ENCODE measurements at regions not wholly inside any gene's neighbourhood (a gene's known extent, or its start where the extent isn't known, plus 50 kb on each side); places are given as distances from the start of the nearest gene placed in this dataset.

DNA sequence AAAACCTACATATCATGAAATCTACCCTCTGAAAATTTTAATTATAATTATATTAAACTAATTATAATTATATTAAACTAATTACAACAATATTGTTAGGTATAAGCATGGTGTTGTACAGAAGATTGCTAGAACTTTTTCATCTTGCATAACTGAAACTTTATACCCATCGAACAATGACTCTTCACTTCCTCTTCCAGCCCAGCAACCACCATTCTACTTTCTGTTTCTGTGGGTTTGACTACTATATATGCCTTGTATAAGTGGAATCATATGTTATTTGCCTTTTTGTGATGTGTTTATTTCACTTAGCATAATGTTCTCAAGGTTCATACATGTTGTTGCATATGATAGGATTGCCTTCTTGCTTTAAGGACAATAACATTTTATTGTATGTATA is 274.2 kb upstream of the CCNH start:
- H3F3A ChIP-seq (replicated peaks; ENCODE audit: low read depth): no peaks in the 10 kb centered on the region
- ATAC-seq: no peak
- H2AFZ ChIP-seq: no peak overlapping the region
- Mint-ChIP-seq H3K4me3 (no peak overlapping the region), H3K4me1 (peaks cover 3% of the 10 kb centered on the region; the same call in 1 of the 3 replicates), H3K9me3 (peaks cover 7% of the 10 kb centered on the region; the same call in 2 of the 3 replicates), H3K27ac (no peak overlapping the region), H3K27me3 (ENCODE audit: insufficient read depth, low read depth, poor library complexity) (no peaks in the 10 kb centered on the region), H3K36me3 (ENCODE audit: low read depth) (no peaks in the 10 kb centered on the region)
- no peak overlapping the region for H3K4me2 ChIP-seq
- H3K79me2 ChIP-seq (replicated peaks; ENCODE audit: insufficient read depth): no peaks in the 10 kb centered on the region
- DNase-seq (ENCODE audit: low spot score): no peak
- no peak overlapping the region for H3K4me3 ChIP-seq
- H4K20me1 ChIP-seq (replicated peaks; ENCODE audit: insufficient read depth): no peaks in the 10 kb centered on the region
- no peaks in the 10 kb centered on the region for H3K36me3 ChIP-seq (ENCODE audit: insufficient read depth)
- H3K27ac ChIP-seq (ENCODE audit: low read depth): no peak overlapping the region
- peaks cover 2% of the 10 kb centered on the region; the same call in 1 of the 2 replicates for H3K9me2 ChIP-seq (ENCODE audit: insufficient read depth)
- H3K4me1 ChIP-seq (ENCODE audit: insufficient read depth): peaks cover 4% of the 10 kb centered on the region; the same call in 1 of the 2 replicates
- TF ChIP-seq NANOG (IDR thresholded peaks at IDR 0.05; ENCODE audit: borderline replicate concordance) (no peak), EZH2 (IDR thresholded peaks at IDR 0.05; ENCODE audit: low read depth, unreplicated experiment) (no peak), EZH2phosphoT487 (IDR thresholded peaks at IDR 0.05; ENCODE audit: unreplicated experiment) (no peak), POLR2AphosphoS5 (IDR thresholded peaks at IDR 0.05; ENCODE audit: low read depth) (no peak), JUNB (IDR thresholded peaks at IDR 0.05; ENCODE audit: unreplicated experiment) (no peak), STAT1 (IDR thresholded peaks at IDR 0.05; ENCODE audit: unreplicated experiment) (no peak)
- TF ChIP-seq, protein P1, sequence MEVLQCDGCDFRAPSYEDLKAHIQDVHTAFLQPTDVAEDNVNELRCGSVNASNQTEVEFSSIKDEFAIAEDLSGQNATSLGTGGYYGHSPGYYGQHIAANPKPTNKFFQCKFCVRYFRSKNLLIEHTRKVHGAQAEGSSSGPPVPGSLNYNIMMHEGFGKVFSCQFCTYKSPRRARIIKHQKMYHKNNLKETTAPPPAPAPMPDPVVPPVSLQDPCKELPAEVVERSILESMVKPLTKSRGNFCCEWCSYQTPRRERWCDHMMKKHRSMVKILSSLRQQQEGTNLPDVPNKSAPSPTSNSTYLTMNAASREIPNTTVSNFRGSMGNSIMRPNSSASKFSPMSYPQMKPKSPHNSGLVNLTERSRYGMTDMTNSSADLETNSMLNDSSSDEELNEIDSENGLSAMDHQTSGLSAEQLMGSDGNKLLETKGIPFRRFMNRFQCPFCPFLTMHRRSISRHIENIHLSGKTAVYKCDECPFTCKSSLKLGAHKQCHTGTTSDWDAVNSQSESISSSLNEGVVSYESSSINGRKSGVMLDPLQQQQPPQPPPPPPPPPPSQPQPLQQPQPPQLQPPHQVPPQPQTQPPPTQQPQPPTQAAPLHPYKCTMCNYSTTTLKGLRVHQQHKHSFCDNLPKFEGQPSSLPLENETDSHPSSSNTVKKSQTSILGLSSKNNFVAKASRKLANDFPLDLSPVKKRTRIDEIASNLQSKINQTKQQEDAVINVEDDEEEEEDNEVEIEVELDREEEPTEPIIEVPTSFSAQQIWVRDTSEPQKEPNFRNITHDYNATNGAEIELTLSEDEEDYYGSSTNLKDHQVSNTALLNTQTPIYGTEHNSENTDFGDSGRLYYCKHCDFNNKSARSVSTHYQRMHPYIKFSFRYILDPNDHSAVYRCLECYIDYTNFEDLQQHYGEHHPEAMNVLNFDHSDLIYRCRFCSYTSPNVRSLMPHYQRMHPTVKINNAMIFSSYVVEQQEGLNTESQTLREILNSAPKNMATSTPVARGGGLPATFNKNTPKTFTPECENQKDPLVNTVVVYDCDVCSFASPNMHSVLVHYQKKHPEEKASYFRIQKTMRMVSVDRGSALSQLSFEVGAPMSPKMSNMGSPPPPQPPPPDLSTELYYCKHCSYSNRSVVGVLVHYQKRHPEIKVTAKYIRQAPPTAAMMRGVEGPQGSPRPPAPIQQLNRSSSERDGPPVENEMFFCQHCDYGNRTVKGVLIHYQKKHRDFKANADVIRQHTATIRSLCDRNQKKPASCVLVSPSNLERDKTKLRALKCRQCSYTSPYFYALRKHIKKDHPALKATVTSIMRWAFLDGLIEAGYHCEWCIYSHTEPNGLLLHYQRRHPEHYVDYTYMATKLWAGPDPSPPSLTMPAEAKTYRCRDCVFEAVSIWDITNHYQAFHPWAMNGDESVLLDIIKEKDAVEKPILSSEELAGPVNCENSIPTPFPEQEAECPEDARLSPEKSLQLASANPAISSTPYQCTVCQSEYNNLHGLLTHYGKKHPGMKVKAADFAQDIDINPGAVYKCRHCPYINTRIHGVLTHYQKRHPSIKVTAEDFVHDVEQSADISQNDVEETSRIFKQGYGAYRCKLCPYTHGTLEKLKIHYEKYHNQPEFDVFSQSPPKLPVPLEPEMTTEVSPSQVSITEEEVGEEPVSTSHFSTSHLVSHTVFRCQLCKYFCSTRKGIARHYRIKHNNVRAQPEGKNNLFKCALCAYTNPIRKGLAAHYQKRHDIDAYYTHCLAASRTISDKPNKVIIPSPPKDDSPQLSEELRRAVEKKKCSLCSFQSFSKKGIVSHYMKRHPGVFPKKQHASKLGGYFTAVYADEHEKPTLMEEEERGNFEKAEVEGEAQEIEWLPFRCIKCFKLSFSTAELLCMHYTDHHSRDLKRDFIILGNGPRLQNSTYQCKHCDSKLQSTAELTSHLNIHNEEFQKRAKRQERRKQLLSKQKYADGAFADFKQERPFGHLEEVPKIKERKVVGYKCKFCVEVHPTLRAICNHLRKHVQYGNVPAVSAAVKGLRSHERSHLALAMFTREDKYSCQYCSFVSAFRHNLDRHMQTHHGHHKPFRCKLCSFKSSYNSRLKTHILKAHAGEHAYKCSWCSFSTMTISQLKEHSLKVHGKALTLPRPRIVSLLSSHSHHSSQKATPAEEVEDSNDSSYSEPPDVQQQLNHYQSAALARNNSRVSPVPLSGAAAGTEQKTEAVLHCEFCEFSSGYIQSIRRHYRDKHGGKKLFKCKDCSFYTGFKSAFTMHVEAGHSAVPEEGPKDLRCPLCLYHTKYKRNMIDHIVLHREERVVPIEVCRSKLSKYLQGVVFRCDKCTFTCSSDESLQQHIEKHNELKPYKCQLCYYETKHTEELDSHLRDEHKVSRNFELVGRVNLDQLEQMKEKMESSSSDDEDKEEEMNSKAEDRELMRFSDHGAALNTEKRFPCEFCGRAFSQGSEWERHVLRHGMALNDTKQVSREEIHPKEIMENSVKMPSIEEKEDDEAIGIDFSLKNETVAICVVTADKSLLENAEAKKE (CRISPR knock-in tag; IDR thresholded peaks at IDR 0.05): no peak
- TF ChIP-seq, protein P2, sequence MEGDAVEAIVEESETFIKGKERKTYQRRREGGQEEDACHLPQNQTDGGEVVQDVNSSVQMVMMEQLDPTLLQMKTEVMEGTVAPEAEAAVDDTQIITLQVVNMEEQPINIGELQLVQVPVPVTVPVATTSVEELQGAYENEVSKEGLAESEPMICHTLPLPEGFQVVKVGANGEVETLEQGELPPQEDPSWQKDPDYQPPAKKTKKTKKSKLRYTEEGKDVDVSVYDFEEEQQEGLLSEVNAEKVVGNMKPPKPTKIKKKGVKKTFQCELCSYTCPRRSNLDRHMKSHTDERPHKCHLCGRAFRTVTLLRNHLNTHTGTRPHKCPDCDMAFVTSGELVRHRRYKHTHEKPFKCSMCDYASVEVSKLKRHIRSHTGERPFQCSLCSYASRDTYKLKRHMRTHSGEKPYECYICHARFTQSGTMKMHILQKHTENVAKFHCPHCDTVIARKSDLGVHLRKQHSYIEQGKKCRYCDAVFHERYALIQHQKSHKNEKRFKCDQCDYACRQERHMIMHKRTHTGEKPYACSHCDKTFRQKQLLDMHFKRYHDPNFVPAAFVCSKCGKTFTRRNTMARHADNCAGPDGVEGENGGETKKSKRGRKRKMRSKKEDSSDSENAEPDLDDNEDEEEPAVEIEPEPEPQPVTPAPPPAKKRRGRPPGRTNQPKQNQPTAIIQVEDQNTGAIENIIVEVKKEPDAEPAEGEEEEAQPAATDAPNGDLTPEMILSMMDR (conservative IDR thresholded peaks at IDR 0.05; ENCODE audit: low read depth in 2 of 2): no peak
- TF ChIP-seq, protein P3, sequence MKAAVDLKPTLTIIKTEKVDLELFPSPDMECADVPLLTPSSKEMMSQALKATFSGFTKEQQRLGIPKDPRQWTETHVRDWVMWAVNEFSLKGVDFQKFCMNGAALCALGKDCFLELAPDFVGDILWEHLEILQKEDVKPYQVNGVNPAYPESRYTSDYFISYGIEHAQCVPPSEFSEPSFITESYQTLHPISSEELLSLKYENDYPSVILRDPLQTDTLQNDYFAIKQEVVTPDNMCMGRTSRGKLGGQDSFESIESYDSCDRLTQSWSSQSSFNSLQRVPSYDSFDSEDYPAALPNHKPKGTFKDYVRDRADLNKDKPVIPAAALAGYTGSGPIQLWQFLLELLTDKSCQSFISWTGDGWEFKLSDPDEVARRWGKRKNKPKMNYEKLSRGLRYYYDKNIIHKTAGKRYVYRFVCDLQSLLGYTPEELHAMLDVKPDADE (IDR thresholded peaks at IDR 0.05): no peak
- H3K27me3 ChIP-seq (ENCODE audit: insufficient read depth): no peaks in the 10 kb centered on the region

All from GM23338 (cell line).